GM19239 (cell line): ENCODE measurements at regions not wholly inside any gene's neighbourhood (a gene's known extent, or its start where the extent isn't known, plus 50 kb on each side); places are given as distances from the start of the nearest gene placed in this dataset.

Source experiments
- DNase-seq: peaks from one replicate; pipeline ENCODE4 v3.0.0; 2011; ENCODE audit warnings: low spot score; ENCODE audit not compliant: insufficient read length
- FAIRE-seq: peaks from 2 replicates; lab custom pipeline; 2011; peaks lifted over from hg19 to GRCh38; lab: Jason Lieb, UNC

DNA sequence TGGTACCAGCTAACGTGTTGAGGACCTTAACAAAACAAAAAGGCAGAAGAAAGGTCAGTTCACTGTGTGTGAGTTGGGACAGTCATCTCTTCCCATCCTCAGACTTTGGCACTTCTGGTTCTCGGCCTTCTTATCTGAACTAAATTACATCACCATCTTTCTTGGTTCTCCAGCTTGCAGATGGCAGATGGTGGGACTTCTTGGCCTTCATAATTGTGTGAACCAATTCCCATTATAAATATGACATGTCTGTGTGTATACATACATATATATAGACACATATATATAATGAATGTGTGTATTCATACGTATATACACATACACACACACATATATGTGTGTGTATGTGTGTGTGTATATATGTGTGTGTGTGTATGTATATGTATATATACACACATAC, 301.2 kb upstream of the TRIB2 start:
- no peak for DNase-seq
- no peak for FAIRE-seq

DNA sequence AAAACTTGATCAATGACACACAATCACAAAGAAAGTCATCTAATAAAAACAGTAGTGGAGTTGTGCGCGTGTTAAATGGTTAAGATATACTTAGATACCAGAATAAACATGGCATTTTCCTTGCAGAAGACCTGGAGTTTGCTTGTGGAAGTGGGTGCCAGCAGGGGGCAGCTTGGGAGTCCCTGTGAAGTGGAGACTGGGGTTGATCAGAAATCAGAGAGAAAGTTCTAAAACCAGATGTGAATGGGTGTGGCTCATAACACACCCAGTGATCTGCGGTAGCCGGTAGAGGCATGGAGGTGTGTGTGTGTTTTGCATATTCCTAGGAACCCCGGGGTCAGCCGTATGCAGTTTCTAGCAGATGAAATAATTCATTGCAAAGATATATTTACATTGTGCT, 300.1 kb upstream of the TRIB2 start:
- FAIRE-seq (no peak), DNase-seq (no peak)

DNA sequence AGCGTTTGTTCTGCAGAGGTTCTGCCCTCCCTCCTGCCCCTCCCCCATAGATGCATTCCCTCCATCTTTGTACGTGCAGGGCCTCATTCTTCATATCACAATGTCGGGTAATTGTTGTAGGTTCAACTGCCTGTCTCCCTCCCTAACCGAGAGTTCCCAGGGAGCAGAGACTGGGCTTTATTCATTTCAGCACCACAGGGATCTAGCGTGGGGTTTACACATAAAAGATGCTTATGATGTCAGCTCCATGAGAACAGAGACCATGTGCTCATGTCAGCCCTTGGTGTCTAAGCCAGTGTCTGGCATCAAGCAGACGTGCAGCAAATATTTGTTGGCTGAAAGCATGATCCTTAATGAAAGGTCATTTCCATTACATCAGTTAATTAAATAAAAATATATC, 298.9 kb upstream of the TRIB2 start:
- FAIRE-seq (no peak), DNase-seq (no peak)

DNA sequence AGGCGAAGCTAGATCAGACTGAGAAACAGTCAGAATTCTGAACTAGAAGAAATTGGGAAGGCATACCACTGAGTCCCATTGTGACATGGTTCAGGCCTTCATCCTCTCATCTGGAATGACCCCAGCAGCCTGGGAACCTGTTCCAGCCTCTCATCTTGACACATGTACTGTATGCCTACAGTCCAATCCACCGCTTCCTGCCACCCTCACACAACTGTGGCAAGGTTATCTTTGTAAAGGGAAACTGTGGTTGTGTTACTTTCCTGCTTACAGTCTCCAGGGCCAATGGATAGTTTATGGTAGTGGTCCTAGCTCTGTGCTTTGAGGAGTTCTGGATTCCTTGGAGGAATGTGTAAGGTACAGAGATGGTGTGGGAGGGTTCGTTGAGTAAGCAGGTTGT, 296.9 kb upstream of the TRIB2 start:
- FAIRE-seq (no peak), DNase-seq (no peak)

DNA sequence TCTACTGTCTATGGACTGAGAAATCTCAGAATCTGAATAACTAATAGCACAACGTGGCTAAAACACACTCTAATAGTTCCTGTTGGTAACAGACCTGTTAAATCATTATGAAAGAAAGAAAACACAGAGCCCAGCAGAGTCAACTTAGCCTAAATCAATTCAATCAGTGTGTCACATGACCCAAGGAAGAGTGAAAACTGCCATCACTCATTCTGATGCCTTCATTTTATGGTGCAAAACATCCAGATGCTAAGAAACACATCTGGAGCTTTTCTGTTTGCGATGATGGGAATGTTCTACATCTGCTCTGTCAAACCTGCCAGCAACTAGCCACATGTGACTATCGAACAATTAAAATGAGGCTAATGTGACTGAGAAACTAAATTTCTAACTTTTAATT, 295.7 kb upstream of the TRIB2 start:
- FAIRE-seq (no peak), DNase-seq (no peak)

DNA sequence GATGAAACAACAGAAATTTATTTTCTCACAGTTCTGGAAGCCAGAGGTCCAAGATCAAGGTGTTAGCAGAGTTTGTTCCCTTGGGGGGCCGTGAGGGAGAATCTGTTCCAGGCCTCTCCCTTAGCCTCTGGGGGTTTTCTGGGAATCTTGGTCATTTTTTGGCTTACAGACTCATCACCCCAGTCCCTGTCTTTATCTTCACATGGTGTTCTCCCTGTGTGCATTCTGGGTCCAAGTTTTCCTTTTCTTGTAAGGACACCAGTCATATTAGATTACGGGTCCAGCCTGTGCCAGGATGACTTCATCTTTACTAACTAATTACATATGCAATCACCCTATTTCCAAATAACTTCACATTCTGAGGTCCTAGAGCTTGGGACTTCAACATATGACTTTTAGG, 292.5 kb upstream of the TRIB2 start:
- DNase-seq: no peak
- FAIRE-seq: no peak

DNA sequence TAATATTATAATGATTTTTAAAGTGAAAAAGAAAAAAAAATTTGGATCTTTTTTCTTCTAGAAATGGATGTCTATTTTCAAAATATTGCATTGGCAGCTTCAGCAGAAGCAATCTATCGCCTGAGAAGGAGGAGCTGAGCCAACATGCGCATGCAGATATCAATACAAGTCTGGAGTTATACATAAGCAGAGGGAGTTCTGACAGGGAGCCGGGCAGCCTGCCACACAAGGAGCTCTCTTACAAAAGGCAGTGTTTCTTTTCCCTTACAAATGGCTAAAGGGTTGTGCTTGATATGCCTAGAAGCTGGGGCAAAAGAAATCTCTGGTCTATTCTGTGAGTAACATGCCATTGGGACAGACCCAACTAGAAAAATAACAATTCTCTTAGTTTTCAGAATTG, 291.9 kb upstream of the TRIB2 start:
- DNase-seq: no peak
- no peak for FAIRE-seq

DNA sequence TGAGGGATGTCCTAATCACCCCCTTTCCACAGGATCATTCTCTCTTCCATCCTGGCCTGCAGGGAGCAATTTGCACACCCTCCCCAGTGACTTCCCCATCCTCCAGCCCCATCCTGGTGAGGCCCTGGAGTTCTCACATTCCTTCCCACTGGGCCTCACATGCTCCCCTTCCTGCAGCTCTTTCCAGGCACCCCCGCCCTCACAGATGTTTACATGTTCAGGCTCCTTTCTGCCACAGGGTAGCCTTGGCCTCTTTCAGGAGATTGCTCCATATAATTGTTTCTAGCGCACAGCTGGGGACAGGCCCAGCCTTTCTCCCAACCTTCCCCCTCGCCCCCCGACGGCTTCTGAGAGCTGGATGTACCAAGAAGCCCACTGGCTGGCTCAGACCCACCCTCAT, 288.4 kb upstream of the TRIB2 start:
- no peak for FAIRE-seq
- DNase-seq: no peak

DNA sequence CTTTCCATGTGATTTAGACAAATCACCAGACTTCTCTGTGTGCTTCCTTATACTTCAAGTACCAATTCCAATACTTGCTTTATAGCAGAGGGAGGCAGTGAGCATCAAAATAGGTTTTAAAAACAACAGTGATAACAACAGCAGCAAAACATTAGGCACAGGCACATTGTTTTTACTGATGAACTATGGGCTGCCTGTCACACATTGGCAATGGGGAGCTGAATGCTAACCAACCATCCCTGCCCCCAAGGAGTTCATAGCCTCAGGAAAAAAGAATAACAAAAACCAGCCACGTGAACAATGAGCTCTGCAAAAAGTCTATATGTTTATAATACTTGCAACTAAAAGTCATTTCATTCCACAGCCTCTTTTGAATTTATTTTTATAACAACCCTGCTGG, 287.9 kb upstream of the TRIB2 start:
- no peak for FAIRE-seq
- no peak for DNase-seq

DNA sequence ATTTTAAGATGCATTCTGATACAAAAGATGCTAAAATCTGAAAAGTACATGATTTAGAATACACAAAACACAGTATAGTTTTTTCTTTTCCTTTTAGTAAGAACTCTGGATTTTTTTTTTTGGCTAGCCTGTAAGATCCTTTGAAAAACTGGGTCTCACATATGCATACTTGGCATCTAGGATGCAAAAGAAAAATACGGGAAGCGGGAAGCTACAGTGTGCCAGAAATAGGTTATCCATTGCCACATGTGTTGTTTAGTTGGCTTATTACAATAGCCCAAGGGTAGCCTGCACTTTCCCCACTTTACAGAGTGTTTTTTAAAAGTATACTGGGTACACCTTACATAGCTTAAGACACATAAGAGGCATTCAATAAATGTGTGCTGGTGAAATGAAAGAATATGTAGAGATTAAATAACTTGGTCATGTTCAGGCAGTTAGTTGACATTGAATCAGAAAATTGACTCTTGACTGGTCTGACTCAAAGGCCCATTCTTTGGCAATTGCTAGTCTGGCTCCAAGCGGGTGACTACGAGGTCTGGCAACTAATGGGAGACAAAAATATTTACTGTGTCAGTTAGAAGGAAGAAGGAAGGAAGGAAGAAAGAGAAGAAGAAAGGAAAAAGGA, 286.8 kb upstream of the TRIB2 start:
- FAIRE-seq (no peak), DNase-seq (no peak)

DNA sequence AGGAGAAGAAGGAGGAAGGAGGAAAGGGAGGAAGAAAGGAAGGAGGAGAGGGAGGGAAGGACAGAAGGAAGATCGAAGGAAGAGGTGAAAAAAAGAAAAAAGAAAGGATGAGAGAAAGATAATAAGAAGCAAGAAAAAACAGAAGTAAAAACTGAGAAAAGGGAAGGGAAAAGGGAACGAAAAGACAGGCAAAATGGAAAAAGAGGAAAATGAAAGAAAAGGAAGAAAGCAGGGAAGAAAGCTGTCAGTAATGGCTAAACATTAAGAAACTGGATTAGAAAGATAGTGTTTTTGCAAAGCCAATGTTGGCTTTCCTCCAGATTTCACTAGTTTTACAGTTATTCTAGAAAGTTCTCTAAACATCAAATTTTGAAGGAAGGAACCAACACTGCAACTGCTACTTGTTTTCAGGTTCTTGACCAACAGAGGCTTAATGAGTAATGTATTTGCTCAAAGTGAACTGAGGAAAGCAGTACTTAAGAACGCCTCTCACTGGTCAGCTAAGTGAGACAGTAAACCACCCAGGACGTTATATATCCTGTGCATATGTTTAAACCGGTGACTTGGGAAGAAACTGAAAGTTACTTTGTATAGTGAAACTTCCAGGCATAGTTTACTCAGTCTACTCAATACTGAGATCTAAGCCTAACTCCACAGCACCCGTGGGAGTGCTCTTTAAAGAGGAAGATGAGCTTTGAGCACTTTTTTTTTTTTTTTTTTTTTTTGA, 286.2 kb upstream of the TRIB2 start:
- FAIRE-seq: peak; percentile 95
- peak; percentile 52 for DNase-seq

DNA sequence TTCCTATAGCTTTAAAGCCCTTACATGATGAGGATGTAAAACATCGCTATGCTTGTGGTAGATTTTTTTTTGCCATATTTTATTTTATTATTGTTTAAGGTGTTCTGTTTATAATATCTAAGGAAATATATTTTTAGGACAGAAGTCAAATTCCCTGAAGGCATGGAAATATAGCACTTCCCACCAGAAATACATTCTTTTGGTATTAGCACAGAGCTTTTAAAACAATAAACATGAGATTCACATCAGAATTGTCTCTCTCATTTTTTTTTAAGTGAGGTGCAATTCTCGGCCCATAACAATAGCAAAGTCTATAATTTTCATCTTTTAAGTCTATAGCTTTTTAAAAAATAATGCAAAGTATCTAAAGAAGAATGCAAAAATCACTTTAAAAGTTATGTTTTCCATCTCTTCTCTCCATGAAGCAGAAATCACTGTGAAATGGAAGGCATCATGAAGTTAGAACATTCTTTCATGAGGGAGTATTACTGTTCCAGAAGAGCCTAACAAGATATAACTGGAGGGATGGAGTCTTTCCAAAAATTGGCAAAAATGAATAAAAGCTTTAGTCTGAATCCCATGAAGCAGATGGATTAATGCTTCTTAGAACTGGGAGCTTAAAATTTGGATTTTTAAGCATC, 283.6 kb upstream of the TRIB2 start:
- no peak for FAIRE-seq
- DNase-seq: no peak

DNA sequence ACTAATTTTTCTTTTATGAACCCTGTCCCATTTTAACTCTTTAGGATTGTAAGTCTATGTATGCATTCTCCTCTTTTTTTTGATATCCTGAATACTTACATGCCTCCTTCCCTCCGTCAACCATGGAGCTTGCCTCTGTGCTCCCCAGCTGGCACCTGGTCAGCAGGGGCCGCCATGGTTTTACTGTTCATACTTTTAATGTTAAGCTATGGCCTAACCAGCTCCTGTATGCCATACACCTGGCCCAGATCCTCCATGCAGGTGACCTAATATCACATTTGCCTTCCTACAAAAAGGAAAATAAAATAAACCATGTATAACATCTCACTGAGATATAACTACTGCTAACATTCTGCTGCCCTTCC, 283.1 kb upstream of the TRIB2 start:
- FAIRE-seq (no peak), DNase-seq (no peak)

DNA sequence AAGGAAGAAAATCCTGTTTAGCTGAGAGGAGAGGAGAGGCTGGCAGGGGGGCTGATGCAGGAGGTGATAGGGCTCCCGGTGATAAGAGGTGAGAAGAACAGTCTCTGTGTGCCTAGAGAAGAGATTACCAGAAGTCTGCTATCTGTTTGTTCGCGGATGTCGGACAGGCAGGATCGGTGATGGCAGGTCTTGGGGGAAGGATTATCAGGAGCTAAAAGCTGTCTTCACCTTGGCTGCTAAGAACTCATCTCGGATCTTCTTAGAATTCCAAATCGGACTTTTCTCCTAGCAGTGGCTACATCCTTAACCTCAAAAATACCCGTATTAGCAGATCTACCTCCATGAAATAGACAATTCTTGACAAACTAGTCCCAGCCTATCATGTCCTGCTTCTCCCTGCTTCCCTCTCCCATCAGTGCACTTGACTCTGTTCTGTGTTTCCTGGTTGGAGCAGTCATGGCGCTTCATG, 282.1 kb upstream of the TRIB2 start:
- DNase-seq: no peak
- no peak for FAIRE-seq

DNA sequence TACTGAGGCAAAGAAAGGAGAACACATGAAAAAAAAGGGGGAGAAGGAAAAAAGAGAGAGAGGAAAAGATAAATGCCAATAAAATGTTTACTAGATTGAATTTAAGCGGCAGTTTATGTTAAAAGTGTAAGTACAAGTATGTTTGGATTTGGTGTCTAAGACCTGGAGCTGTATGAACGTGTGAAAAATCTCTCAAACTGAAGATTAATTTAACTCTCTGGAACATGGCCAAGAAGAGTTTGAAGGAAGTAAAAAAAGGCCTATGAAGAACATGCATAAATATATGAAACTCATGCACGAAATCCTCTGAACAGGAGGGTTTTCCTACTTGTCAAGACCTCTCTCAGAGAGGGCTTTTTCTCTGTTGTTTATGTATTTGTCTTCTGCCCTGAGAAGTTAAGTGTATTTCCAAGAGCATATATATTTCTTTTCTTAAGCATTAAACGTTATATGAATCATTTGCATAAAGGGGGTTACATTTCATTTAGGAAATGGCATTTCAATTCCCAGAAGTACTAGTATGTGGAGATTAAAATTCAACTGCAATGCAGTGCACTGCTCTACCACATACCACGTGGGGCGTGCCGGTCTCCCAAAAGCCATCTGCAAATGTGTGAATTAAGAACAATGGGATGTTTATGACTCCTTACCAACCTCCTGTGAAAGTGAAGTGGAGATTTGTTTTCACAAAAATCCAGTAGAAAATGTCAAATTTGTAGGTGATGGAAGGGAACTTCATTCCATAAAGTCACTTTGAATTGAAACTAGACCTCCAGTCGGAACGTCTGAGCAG, 281.1 kb upstream of the TRIB2 start:
- FAIRE-seq: no peak

DNA sequence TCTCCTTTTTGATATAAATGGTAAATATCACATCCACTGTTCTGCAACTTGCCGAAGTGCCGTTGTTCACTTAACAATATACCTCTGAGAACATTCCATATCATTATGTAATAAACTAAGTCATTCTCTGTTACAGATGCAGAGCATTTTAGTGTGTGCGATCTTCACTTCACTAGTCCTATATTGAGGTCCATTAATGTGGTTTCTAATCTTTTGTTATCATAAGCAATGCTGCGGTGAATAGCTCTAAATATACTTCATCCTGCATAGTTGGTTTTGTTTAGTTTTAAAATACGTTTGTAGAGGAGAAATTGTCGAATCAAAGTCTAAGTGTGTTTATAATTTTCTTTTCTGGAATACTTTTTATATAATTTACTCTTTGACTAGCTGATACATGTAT, 280.3 kb upstream of the TRIB2 start:
- DNase-seq (no peak), FAIRE-seq (no peak)

More for the DNA sequence above, 281.1 kb upstream of the TRIB2 start:
- DNase-seq: no peak

DNA sequence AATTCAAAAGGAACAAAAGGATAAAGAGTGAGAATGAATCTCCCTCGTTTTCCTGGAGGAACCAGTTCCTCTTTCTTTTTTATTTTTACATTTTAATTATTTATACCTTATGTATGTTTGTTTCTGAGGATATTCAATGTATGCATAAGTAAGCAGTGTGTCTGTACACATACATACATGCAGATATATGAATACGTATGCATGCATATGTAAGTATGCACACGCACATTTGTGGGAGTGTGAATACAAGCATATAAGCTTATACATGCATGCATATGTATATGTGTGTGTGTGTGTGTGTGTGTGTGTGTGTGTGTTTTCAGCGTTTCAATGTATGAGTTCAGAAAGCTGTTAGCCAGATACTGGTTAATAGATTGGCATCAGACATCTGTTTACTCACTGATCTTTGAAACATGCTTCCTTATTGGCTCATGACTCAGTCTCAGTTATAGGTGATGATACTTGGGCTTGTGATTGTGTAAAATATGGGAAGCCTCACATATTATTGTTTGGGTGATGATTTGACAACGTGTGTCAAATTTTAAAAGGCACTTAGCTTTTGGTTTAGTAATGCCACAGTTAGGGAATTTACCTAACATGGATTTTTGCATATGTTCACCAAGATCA, 279.7 kb upstream of the TRIB2 start:
- DNase-seq: no peak
- FAIRE-seq: no peak

DNA sequence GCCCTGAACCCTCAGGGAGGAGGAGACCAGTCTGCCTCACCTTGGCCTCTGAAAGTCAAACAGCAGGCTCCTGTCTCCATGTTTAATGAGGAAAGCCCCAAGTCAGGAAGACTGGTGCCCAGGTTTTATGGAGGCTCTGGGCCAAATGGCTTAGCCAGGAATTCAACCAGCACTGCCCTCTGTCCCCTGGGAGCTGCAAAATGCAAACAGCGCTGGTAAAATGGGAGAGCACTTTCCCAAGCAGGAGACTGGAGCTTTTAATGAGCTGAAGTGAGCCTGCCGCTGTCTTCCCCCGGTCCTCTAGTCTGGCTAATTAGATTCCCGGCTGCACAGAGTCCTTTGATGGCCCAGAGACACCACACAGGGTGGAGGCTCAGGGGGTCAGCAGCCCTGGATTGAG, 276.0 kb upstream of the TRIB2 start:
- no peak for DNase-seq
- no peak for FAIRE-seq

DNA sequence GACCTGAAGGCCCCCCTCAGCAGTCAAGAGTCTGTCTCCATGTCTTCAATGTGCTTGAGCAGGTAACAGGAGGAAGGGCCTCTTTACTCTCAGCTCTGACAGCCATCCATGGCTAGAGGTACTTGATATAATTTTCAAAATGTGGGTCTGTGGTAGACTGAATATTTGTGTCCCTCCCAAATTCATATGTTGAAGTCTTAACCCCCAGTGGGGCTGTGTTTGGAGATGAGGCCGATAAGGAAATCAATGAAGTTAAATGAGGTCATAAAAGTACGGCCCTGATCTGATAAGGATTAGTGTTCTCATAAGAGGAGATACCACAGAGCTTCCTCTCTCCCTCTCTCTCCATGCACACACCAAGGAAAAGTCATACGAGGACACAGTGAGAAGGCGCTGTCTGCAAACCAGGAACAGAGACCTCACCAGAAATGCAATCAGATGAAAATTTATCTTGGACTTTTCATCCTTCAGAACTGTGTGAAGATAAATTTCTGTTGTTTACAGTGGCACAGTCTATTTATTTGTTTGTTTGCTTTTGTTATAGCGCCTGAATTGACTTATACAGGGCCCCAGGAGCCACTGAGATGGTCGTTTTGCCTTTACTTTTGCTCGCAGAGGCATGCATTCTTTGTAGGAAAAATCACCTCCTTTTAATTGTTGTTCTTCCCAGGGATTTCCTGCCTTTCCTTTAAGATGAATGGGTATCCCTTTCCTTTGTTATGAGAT, 274.8 kb upstream of the TRIB2 start:
- FAIRE-seq: no peak
- DNase-seq: no peak

DNA sequence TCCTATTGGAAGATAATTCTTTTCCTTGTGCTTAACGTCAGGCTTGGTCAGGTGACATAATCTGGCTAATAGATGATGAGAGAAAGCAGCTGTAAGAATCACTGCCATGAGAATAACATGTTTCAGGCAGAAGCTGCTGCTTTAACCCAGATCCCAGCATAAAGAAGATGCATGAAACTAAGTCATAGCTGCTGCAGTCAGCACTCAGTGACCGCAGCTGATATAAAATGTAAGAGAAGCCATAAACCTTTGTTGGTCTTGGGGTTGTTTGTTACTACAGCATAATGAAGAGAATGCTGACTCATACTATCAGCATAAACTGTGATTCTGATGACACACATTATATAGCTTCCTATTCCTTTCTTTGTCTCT, 274.3 kb upstream of the TRIB2 start:
- FAIRE-seq: no peak
- no peak for DNase-seq
